ENCODE measurements at regions not wholly inside any gene's neighbourhood (a gene's known extent, or its start where the extent isn't known, plus 50 kb on each side); places are given as distances from the start of the nearest gene placed in this dataset.

DNA sequence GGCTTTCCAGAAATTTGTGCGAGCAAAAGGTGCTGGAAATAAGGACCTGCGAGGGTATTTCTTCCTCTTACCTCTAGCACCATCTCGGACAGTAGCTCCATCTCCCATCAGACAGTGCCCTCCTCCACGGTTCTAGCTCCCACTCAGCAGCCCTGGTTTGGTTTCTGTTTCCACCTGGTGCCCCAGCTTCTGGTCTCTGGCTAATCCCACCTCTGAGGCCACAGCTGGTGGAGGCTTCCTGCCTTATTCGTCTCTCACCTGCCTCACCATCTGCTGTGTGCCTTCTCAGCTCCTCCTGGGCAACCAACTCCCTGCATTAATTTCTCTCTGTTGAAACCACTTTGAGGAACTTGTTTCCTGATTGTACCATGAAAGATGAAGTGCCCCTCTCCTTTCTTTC, 162.4 kb upstream of the CDYL start:
- DNase-seq, result no peak

DNA sequence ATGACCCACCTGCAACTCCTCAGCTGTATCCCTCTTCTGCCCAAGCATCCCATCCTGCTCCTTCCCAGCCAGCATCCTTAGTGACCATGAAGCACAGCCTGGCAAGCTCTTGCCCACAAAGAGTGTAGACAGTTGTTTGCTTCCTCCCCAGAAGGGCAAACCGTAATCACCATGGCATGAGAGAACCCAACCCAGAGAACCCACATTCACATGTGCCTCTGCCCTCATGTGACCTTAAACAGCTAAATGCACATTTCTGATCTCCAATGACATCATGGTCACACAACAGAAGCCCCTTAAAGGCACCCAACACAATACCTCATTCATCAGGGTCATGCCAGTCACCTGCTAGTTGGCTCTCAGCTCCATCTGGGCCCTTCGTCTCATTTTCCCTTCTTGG, 162.8 kb upstream of the CDYL start:
- no peak for DNase-seq

DNA sequence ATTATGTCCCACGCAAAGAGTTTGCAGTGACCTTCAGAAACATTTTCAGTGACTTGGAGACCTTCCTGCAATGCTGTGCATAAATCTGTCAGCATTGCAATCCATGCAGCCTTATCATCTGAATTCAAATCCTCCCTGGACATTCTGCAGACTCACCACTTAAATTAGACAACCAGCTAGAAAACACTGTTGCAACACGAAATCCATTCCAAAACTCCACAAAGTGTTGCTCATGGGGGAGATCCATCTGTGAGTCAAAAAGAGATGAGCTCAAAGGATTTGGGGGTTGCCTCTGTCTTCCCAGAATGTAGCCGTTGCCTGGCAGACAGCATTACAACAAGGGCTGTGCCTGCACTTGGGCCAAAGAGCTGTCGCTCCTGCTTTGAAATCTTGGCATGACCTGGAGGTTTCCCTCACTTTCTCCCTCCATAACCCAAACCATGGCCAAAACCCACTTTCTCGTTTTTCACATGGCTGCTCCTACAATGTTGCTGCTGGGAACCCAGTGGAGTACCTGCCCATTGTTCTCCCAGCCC, 163.5 kb upstream of the CDYL start:
- no peak for DNase-seq

DNA sequence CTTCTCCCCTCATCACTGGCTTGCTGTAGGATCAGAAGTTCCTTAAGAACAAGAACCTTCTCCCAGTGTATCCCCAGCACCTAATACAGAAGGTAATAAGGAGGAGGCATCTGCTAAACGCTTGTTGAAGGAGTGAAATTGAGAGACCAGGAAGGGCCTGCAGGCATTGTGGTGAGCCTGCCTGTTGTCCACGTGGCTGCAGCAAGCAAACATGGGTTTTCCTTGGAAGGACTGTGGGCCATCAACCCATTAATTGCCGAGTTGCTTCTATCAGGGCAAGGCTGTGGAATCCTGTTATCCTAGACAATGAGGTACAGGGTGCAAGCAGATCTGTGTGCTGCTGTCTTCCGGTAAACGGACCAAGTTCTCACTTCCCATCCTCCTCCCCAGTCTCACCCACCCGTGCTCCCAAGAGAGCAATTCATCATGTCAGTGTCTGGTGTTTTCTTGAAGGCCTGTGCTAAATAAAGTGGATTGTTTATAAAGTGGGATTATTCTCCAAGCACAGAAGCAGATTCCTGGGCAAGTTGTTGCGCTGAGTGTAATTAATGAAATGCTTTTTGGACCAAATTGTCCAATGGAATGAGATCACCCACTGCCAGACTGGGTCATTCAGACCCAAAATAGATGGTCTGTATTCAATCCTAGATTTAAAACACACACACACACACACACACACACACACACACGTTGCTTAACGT, 164.6 kb upstream of the CDYL start:
- DNase-seq, result no peak

DNA sequence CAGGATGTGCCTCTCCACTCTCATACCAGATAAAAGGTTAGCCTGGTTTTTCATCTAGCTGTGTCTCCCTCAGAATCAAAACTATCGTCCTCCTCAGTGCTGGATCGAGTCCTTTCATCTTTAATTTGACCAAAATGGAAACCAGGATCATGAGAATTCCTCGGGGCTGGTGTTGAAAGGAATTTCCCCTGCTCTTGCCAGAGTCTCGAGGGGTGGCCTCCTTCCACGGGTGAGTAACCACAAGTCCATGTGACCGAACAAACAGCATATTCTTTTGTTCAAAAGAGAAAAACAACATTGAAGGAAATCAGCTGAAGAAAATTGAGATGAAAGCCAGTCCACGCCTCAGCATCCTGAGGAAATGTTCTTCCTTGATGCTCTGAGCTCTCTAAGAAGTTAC, 165.9 kb upstream of the CDYL start:
- no peak for DNase-seq

DNA sequence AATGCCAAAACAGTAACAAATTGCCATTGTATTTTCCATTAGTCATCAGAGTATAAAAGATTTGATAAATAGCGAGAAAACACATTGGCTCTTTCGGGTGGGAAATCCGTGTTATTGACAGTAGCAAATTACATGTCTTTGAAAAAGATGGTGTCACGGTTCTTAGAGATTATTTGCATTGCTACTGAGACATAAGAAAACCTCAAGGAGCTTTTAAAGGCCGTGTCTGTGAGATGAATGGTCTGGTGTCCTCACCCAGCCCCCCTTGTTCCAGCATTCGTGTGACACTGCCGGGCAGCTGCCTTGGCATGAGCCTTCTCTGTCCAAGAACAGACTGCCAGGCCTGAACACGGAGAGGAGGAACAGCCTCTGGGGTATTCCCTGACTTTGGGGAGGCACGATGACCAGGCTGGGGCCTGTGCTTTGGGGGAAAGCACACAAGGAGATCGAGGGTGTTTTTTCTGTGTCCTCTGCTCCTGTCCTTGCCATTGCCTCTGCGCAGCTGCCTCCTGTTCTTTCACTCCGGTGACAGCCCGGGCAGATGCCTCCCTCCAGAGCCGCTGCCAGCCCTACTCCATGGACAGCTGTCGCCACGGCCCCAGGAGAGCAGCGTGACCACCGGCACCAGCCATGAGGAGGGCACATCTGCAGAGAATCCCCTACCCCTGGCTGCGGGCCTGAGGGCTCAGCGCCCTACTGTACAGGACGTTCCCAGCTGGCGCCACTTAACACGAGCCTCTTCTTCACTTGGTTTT, 167.7 kb upstream of the CDYL start:
- peak; percentile 23 for DNase-seq

DNA sequence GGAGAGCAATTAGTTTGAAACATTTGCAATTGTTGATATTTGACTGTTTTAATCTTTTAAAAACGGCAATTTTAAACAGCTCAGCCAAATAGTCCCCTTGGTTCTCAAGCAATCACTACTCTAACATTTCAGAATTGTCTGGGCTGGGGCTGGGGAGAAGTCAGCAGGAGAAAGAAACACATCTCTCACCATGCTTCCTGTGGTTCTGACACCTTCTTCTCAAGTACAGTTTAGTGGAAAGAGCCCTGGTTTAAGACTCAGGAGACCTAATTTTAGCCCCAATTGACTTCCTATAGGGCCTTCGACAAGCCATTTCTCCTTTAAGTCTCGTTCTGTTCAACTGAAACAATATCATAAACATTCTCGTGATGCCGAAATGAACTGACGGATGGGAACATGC, 168.4 kb upstream of the CDYL start:
- no peak for DNase-seq

DNA sequence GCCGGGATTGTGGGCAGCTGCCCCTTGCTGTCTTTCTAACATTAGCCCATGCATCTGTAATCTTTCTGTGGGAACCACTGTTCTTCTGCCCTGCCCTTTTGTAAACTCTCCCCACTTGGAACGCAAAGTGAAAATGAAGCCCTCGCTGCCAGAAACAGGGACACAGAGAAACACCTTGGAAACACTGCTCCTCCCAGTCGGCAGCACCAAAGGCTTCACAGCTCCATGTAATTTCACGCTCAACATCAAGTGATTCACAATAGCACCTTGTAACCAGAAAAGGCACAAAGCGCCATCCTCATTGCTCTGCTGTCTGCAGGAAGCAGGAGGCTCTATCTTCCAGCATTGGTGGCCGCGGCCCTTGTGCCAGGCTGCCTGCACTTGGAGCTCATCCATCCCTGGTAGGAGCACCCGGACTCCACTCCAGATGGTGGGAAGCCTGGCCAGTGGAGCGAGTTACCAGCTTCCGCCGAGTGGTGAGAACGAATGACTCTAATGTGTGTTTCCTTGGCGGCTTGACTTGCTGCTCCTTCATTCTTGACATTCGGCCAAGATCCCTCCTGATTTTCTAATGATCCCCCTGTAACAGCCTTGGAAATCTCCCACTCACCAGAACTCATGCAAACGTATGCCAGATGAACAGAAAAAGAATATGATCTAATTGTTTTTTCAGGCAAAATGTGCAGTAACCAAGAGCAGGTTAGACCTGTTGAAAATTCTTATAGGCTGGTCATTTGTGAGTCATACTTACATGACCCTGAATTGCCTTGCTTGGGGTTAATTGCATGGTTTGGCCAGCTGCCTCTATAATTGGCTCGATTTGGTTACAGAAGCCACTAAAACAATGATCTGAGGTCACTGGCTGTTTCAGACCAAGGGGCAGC, 169.1 kb upstream of the CDYL start:
- DNase-seq, result peak; percentile 45

DNA sequence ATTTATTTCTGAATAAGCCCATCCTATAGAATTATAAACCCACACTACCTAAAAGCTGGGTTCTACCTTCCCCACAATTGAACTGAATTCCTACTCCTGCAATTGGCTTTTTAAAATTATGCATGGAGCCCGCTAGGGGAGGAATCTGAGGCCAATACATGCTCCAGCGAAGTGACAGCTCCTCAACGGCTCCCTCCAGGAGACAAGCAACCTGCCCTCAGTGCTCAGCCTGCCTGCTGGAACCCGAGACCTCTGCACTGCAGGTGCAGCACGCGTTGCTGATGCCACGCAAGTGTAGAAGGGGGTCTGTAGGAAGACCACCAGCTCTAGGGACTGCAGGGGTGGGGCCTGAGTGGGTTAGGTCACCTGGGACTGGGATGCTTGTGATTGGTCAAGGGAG, 170.2 kb upstream of the CDYL start:
- no peak for DNase-seq

DNA sequence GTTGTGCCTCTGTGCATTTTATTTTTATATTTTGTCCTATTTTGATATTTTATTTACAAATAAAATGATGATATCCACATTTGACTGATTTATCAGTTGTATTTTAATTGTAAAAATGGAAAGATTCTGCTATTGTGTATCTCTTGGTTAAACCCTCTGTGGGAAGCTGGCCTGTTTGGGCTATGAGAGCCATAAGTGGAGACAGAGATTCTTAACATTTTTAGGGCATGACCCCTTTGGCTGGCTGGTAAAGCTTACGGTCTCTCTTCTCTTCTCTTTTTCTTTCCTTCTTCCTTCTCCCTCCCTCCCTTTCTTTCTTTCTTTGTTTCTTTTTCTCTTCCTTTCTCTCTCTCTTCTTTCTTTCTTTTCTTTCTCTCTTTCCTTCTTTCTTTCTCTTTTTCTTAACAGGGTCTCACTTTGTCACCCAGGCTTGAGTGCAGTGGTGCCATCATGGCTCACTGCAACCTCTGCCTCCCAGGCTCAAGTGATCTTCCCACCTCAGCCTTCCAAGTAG, 172.3 kb upstream of the CDYL start:
- no peak for DNase-seq

DNA sequence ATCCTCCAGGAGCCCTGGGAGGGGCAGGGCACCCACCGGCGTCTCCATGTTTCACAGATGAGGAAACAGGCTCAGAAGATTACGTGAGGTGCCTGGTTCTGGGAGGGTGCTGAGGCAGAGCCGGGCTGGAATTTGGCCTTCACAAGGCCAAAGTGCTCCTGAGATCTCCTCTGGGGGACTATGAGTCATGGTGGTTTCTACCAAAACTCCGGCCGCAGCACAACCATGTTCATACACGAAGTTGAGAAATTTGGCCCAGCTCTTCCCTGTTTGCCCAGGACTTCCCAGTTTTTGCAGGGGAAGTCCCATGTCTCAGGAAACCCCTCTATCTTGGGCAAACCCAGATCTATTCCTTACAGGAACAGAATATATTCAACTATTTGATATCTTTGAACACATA, 172.9 kb upstream of the CDYL start:
- no peak for DNase-seq

DNA sequence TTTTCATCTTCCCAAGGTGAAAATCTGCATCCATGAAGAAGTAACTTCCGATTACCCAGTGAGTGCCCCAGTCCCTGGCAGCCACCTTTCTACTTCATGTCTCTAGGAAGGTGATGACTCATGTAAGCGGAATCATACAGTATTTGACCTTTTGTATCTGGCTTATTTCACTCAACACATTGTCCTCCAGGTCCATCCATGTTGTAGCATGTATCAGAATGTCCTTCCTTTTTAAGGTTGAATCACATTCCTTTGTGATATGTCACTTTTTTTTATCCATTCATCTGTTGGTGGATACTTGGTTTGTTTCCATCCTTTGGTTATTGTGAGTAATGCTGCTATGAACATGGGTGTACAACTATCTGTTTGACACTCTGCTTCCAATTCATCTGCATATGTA, 176.3 kb upstream of the CDYL start:
- no peak for DNase-seq

DNA sequence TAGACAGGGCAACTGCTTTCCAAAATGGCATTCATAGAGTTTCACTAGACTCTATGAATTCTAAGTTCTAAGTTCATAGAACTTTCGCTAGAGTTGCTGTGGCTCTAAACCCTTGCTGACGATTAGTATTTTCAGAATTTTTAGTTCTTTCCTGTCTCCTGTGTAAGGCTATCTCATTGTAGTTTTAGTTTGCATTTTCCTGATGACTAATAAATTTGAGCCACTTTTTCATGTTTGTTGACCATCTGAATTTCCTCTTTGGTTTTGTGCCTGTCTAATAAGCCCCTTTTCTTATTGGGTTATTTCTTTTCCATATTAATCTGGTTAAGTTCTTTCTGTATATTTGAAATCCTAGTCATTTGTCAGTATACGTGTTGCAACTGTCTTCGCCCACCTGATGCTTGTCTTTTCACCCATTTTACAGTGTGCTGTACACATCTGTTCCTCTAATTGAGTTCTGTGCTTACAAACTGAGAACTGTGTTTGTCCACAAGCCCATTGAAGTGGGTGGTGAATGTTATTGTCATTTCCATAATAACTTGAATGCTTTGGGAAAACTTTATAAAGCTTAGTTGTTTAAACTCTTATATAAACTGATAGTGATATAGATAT, 177.7 kb upstream of the CDYL start:
- no peak for DNase-seq

DNA sequence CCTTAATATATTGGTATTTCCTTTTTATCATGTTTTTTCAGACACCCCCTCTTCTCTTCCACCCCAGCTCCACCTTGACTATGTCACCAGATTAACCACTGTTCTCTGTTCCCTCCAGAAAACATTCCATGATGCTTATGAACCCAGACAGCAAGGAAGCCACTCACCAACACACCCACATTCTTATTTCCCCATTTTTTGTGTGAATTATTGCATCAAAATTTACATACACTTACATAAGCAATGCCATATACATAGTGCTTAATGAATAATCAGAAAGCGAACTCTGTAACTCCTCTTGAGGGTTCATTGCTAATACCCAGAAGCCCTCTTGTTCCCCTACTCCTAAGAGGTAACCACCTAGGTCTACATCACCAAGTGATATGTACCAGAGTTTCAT, 182.3 kb upstream of the CDYL start:
- DNase-seq, result no peak

DNA sequence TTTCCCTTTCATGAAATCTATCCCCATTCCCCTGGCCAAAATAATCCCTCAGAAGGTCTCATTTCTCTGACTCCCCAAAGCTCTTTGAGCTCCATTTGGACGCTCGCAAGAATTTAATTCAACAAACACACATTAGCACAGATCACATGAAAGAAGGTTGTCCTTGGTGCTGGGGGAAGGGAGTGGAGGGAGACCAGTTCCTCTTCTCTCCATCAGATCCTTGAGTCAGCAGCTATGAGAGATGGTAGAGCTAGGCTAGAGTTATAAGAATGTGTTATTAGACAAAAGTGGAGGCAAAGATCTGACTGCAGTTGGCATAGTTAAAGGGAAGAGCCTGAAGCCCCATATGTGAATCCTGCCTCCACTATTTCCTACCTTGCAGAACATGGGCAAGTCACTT, 184.2 kb upstream of the CDYL start:
- DNase-seq, result no peak

DNA sequence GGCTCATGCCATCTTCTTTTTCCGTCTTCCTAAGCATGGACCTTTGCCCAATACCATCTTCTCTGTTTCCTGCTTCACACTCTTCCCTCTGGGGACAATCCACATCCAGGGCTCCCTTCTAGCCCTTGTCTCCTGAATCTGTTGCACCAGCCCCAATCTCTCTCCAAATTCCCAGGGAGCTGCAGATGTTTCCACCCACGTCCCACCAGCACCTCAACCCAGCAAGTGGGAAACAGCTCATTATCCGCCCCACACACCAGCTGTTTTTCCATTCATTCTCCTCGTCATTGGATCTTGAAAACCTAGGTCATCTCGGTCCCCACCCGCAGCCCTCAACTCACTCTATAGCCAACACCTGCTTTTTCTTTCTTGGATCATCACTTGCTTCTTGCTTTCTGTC, 185.0 kb upstream of the CDYL start:
- no peak for DNase-seq

DNA sequence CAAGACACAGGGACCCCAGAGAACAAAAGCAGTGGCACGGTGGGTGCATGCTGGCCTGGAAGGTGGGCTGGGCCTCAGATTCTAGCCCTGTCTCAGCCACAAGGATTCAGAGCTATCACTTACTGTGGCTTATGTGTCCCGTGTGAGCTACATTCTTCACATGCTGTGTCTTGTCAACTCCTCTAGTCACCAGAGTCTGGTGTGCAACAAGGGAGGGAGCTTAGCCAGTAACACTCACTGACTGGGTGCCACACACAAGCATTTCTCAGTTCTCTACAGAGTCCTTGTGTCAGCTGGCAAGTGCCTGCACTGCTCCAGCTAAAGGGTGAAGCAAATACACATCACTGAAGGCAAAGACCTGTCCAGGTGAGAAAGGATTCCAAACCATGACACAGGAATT, 186.9 kb upstream of the CDYL start:
- no peak for DNase-seq

DNA sequence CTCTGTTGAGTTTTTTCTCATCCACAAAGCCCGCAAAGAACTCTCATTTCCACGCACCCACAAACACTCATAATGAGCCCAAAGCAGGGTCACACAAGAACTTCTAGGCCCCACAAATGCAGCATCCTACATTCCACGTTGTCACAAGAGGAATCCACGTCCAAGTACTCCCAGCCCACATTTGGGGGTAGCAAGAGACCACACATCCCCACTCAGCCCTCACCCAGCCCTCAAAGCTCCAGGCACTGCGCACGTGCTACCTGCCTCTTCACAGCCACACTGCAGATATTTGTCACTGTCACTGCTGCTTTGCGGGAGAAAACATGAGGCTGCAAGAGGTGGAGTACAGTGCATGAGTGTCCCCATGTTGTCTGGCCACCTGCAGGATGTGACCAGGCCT, 187.6 kb upstream of the CDYL start:
- no peak for DNase-seq

DNA sequence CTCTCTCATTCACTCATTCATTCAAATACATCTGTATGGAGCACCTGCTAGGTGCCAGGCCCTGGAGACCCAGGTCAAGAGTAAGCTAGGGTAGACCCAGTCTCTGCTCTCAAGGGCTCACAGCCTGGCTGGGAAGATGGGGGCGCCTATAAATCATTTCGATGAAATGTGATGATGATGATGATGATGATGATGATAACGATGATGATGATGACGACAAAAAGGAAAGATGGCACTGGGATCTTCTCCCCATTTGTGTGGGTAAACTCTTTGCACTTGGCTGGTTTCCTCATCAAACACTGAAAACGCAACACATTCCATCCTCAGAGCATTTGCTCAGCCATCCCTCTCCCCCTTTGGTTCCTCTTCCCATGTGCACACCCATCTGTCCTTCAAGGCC, 188.0 kb upstream of the CDYL start:
- no peak for DNase-seq

DNA sequence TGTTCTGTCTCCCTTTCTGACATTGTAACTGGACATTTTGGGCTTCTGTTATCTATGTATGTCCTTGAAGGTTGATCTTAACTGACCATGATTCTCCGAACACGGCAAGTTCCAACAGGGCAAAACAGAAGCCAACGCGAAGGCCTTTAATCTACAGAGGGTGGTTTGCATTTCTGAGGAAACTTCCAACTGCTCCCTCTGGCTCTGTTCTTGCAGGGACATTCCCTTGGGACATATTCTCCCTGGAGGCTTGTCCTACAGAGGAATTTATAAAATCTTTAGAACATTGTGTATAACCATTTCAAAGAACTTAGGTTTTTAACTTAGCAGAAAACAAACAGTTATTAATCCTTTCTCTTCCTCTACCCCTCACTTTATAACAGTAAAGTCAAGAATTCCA, 189.0 kb upstream of the CDYL start:
- DNase-seq, result no peak

DNA sequence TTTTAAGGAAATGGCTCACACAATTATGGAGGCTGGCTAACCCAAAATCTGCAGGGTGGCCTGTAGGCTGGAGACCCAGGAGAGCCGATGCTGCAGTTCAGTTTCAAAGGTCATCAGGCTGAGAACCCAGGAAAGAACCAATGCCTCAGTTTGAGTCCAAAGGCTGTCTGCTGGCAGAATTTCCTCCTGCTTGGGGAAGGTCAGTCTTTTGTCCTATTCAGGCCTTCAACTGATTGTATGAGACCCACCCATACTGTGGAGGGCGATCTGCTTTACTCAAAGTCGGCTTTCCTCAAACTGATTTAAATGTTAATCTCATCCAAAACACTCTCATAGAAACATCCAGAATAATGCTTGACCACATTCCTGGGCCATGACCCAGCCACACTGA, 189.7 kb upstream of the CDYL start:
- no peak for DNase-seq

DNA sequence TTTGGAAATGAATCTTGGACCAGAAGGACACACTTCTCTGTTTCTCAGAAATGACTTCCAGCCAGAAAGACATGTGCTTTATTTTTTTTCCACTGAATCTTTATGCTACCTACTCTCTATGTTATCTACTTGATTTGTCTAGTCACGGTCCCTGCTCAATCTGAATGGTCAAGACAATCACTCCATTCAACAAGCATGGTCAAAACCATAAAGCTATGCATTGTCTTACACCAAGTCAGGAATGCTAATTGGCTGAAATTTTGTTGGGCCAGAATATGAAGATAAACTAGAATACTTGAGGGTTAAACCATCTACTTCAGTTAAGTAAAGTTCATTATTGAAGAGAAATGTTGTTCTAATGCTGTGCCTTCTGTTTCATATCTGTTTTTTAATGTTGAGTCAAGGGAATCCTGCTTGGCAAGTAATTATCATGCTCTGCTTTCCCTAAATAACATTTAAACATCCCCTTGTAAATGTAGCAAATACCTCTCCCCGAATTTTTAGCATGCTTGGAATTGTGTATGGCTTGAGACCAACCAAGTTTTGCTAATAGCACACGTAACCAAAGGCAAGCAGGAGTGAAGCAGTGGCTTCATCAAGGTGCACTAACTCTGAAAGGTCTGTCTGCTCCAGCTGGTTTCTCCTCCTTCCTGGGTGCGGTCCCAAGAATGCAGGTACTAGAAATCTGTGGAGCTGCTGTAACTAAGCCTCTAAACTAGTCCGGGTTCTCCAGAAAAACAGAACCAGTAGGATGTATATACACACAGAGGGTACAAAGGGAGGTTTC, 190.3 kb upstream of the CDYL start:
- no peak for DNase-seq
